ENCODE measurements at regions not wholly inside any gene's neighbourhood (a gene's known extent, or its start where the extent isn't known, plus 50 kb on each side); places are given as distances from the start of the nearest gene placed in this dataset.
A peak's percentile ranks its signal among the peaks of the same experiment; 100 is the strongest.

DNA sequence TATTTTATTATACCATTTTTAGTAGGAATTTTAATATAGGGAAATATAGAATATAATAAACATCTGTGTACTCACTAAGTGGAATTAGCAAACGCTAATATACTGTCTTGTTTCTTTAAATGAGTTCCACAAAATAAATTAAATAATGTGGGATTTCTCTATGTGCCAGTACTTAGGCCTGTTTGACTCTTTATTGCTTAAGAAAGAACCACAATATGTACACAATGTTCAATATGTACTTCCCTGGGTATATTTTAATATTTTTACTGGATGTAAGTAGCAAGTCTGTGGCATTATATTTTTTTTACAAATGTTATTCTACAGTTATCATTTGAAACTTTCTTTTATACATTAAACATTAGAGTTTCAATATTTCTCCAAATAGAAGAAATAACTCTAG is 92.5 kb upstream of the CARD18 start:
- DNase-seq (ENCODE audit: low spot score): no peak

GRCh38 chr11:105230586-105230985 is 91.0 kb upstream of the CARD18 start:
- DNase-seq (ENCODE audit: low spot score): no peak

GRCh38 chr11:105229761-105230160 is 90.2 kb upstream of the CARD18 start:
- DNase-seq (ENCODE audit: low spot score): no peak

DNA sequence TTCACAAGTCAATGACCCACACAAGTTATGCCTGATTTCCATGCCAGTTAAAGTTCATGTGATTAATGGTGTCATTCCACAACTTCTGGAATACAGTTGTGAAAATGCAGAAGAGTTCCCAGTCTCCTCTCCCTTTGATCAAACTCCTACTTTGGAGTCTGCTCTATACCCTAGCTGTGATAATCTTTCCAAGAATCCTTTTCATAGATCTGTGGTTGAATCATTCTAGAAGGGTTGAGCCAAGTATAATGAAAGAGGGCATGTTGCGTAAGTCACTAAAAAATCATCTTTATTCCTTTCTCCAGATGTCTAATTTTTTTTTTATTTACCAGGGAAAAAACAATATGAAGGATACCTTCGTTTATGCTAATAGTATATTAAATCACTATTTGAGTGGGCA is 89.7 kb upstream of the CARD18 start:
- DNase-seq (ENCODE audit: low spot score): no peak

DNA sequence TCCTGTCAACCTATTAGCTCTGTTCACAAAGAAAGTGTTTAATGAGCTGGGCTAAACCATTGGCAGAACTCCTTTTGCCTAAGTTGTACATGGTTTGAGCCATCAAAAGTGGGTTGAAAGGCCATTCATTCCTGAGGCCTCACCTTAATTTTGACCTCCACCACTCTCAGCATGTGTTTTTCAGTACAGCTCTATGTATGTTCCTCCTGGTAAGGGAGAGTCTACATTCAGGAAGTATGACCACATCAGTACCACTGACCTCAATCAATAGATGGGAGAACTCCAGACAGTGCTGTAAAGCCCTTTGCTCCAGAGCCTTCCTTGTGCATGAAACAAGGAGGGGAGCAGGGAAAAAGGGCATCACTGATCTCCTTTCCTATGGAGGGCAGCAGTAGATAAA is 87.8 kb upstream of the CARD18 start:
- no peak for DNase-seq (ENCODE audit: low spot score)

DNA sequence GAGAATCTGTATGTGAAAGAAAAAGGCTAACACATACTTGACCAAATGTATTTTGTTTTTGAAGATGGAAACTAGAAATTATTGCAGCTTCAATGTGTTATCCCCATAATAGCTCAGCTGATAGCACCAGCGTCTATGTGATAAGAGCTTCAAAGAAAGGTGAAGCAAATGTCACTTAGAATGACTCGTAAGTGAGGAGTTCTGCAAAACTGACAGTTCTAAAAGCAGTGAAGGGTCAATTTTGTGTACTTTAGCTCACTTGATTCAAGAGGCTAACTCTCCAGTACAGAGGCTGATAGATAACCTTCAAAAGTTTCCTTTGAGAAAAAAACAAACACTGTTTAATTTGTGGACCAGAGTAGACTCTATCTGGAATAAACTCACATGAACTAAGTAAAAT is 87.2 kb upstream of the CARD18 start:
- DNase-seq (ENCODE audit: low spot score): no peak

GRCh38 chr11:105226091-105226490 is 86.5 kb upstream of the CARD18 start:
- DNase-seq (ENCODE audit: low spot score): no peak

DNA sequence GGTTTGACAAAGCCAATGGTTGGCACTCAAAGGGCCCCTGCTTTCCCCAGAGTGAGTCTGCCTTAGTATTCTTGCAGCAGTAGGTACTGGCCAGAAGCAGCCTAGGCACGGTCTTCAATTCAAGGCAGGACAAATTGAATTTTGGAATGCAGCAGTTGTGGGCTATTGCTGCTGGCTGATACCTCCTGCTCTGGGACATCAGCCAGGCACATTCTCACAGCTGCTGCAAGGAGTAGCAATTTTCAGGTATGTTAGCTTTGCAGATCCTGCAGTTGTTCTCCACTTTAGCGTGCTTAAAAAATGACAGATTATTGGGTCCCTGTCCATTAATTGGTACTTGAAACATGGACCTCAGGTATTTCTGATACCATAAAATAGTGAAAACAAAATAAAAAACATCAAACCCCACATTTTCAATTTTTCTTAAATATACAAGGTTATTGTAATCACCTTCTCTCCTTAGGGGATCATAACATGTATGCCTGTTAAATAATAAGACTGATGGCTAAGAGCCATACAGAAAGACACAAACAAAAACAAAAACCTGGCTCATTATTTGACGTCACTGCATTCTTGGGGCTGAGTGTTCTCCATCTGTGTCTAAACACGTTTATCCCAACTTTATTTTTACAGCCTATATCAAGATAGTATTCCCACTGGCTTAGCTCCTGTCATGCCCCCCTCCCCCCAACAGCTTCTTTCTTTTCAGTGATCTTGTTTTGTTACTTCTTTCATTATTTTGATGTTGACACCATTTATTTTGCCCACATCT is 85.1 kb upstream of the CARD18 start:
- DNase-seq (ENCODE audit: low spot score): no peak

DNA sequence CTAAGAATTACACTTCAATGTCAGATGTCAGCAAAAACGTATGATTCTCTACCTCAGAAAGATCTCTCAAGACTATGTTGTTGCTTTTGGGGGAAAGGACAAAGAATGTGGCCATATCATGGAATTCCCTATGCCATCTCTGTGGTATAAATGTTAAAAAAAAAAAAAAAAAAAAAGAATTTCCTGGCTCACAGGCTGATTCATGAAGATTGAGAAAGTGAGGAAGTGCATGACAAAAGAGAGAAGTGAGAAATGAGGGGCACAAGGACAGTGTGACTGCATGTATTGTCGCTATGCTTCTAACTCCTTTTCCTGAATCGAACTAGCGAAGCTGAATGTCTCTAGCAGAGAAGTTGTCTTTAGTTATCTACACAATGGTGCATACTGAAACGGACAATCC is 80.6 kb upstream of the CARD18 start:
- no peak for DNase-seq (ENCODE audit: low spot score)

DNA sequence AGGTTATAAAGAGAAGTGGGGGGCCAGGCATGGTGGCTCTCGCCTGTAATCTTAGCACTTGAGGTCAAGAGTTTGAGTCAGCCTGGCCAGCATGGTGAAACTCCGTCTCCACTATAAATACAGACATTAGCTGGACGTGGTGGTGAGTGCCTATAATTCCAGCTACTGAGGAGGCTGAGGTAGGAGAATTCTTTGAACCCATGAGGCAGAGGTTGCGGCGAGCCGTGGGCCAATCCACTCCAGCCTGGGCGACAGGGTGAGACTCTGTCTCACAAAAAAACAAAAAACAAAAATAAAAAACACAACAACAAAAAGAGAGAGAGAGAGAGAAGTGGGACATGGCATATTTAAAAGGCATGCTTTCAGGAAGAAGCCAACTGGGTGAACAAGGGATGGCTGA is 80.1 kb upstream of the CARD18 start:
- DNase-seq (ENCODE audit: low spot score): no peak

DNA sequence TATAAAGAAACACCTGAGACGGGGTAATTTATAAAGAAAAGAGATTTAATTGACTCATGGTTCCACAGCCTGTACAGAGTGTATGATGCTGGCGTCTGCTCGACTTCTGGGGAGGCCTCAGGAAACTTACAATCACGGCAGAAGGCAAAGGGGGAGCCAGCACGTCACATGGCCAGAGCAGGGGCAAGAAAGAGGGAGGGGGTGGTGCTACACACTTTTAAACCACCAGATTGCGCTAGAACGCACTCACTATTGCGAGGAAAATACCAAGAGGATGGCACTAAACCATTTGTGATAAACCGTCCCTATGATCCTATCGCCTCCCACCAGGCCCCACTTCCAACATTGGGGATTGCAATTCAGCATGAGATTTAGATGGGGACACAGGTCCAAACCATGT is 79.7 kb upstream of the CARD18 start:
- no peak for DNase-seq (ENCODE audit: low spot score)

GRCh38 chr11:105215528-105215927 is 76.0 kb upstream of the CARD18 start:
- DNase-seq (ENCODE audit: low spot score): no peak

GRCh38 chr11:105211806-105212554 is 72.4 kb upstream of the CARD18 start:
- no peak for DNase-seq (ENCODE audit: low spot score)

- DNase-seq (ENCODE audit: low spot score): no peak
These were observed 68.5 kb upstream of the CARD18 start for GRCh38 chr11:105208019-105208418.

DNA sequence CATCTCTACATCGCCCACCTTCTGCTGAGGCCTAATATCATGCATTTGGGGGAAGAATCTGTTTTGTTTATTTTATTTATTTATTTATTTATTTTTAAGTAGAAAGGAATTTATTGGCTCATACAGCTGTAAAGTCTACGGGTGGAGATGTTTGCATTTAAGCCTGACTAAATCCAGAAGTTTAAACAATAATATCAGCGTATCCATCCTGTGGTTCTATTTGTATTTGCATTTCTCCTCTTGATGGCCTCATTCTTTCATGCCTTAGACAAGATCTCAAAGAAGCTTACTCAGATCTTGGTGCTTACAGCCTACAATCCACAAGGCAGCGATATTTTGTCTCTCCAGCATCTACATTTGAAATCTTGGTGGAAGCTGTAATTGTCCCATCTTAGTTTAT is 67.1 kb upstream of the CARD18 start:
- DNase-seq (ENCODE audit: low spot score): no peak

- DNase-seq (ENCODE audit: low spot score): no peak
These were observed 65.1 kb upstream of the CARD18 start for GRCh38 chr11:105204636-105205035.

GRCh38 chr11:105203569-105204240 is 64.1 kb upstream of the CARD18 start:
- no peak for DNase-seq (ENCODE audit: low spot score)

GRCh38 chr11:105202844-105203548 is 63.4 kb upstream of the CARD18 start:
- peak; percentile 67 for DNase-seq (ENCODE audit: low spot score)

DNA sequence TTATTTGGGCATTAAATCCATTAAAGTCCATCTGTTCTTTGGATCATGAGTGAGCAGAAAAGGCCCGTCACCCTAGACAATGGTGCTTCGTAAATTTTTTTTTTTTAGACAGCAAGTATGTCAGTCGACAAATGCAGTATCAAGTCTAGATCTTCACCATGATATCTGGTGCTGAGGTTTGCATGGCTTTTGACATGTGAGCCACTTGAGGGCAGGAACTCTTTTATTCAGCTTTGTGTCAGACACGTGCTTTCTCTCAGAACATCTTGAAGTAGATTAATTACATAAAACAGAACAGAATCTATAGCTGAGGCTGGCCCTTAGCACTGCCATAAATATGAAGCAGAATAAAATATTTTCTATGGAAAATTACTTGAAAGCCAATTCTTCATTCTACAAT is 62.9 kb upstream of the CARD18 start:
- DNase-seq (ENCODE audit: low spot score): no peak

DNA sequence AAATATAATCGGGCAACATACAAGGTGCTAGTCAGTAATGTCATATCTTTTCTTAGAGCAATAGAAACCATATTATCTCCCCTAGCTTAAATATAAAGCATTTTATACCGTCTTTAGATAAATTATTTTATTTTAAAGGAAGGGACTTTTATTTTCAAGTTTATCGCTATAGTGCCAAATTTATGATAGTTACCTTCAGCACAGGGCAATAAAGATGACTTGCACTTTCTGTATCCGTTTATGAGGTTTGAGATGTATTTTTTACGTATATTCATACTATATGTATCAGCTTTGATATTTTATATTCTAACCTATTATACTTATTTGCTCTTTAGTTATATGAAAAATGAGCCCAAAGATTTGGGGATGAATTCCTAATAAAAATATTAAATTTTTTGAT is 61.6 kb upstream of the CARD18 start:
- no peak for DNase-seq (ENCODE audit: low spot score)

GRCh38 chr11:105197071-105197815 is 57.7 kb upstream of the CARD18 start:
- no peak for DNase-seq (ENCODE audit: low spot score)

GRCh38 chr11:105193260-105193659 is 53.7 kb upstream of the CARD18 start:
- no peak for DNase-seq (ENCODE audit: low spot score)

All from CD4-positive, alpha-beta T cell treated with Interleukin-15 for 4 hours (primary cell).